GM10266 (cell line): ENCODE measurements at regions not wholly inside any gene's neighbourhood (a gene's known extent, or its start where the extent isn't known, plus 50 kb on each side); places are given as distances from the start of the nearest gene placed in this dataset.
"Not testable (repeated sequence)": the region's sequence is repeated elsewhere in the genome, so short reads cannot be mapped to it uniquely, and the experiment has no call there.

ENCODE experiments used
- DNase-seq: peaks from one replicate; pipeline ENCODE4 v3.0.0; 2012; ENCODE audit errors: extremely low spot score
- CTCF ChIP-seq: IDR thresholded peaks from 2 replicates; pipeline ENCODE4 v1.5.1; 2012; ENCODE audit warnings: mild to moderate bottlenecking, low read depth; ENCODE audit not compliant: control insufficient read depth, insufficient read depth; ENCODE audit errors: missing control alignments

GRCh38 chr7:98735801-98736200 is 118.7 kb downstream of the NPTX2 start:
- no peak for TF ChIP-seq CTCF
- DNase-seq = no peak

GRCh38 chr7:98736461-98736860 is 119.4 kb downstream of the NPTX2 start:
- DNase-seq = not testable (repeated sequence)

- no peak for TF ChIP-seq CTCF
- DNase-seq = no peak
These were observed 120.1 kb downstream of the NPTX2 start for GRCh38 chr7:98737176-98737575.

GRCh38 chr7:98740643-98741042 is 123.6 kb downstream of the NPTX2 start:
- no peak for TF ChIP-seq CTCF
- DNase-seq = no peak

- DNase-seq = peak; percentile 75
- TF ChIP-seq CTCF = peak; percentile 85
These were observed 124.0 kb downstream of the TMEM130 start for GRCh38 chr7:98745722-98746318.

GRCh38 chr7:98748090-98748489 is 121.7 kb downstream of the TMEM130 start:
- TF ChIP-seq CTCF = no peak
- no peak for DNase-seq

- DNase-seq = no peak
- TF ChIP-seq CTCF = no peak
These were observed 116.6 kb downstream of the TMEM130 start for GRCh38 chr7:98753176-98753575.

GRCh38 chr7:98753989-98754479 is 115.8 kb downstream of the TMEM130 start:
- TF ChIP-seq CTCF = no peak
- DNase-seq = no peak
